LNCaP clone FGC (cell line): ENCODE measurements at regions not wholly inside any gene's neighbourhood (a gene's known extent, or its start where the extent isn't known, plus 50 kb on each side); places are given as distances from the start of the nearest gene placed in this dataset.
A peak's percentile ranks its signal among the peaks of the same experiment; 100 is the strongest.

Experiments
- DNase-seq: peaks from one replicate; pipeline ENCODE4 v3.0.0-alpha.2; 2011; ENCODE audit warnings: low read depth
- H3K4me3 ChIP-seq: 2 replicates; pipeline ENCODE4 v1.5.1; 2011; ENCODE audit warnings: mild to moderate bottlenecking, low read depth, low read length, control low read depth
- TF ChIP-seq, protein P1 (sequence below): IDR thresholded peaks from 2 replicates; pipeline ENCODE4 v1.5.1; 2012; ENCODE audit warnings: mild to moderate bottlenecking; ENCODE audit not compliant: control insufficient read depth, insufficient read depth; ENCODE audit errors: extremely low read depth

DNA sequence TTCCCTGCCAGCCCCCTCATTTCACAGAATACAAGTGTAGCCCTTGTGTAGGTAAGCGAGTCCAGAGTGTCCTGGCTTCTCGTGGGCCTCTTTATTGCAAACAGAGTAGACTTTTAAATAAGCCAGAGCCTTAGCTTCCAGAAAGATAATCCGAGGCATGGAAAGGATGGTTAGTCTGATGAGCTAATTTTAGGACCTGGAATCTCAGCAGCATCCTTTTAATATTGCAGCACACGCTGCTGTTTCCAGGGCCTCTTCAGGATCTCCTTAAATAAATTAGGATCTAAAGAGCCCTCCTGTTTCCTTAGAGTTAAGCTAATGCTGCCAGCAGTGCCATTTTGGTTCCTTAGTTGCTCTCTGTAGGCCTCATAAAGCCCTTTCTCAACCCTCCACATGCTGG, 99.2 kb downstream of the RFC3 start:
- TF ChIP-seq, protein P1, sequence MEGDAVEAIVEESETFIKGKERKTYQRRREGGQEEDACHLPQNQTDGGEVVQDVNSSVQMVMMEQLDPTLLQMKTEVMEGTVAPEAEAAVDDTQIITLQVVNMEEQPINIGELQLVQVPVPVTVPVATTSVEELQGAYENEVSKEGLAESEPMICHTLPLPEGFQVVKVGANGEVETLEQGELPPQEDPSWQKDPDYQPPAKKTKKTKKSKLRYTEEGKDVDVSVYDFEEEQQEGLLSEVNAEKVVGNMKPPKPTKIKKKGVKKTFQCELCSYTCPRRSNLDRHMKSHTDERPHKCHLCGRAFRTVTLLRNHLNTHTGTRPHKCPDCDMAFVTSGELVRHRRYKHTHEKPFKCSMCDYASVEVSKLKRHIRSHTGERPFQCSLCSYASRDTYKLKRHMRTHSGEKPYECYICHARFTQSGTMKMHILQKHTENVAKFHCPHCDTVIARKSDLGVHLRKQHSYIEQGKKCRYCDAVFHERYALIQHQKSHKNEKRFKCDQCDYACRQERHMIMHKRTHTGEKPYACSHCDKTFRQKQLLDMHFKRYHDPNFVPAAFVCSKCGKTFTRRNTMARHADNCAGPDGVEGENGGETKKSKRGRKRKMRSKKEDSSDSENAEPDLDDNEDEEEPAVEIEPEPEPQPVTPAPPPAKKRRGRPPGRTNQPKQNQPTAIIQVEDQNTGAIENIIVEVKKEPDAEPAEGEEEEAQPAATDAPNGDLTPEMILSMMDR, result no peak
- DNase-seq, result no peak
- H3K4me3 ChIP-seq, result no peak overlapping the region

DNA sequence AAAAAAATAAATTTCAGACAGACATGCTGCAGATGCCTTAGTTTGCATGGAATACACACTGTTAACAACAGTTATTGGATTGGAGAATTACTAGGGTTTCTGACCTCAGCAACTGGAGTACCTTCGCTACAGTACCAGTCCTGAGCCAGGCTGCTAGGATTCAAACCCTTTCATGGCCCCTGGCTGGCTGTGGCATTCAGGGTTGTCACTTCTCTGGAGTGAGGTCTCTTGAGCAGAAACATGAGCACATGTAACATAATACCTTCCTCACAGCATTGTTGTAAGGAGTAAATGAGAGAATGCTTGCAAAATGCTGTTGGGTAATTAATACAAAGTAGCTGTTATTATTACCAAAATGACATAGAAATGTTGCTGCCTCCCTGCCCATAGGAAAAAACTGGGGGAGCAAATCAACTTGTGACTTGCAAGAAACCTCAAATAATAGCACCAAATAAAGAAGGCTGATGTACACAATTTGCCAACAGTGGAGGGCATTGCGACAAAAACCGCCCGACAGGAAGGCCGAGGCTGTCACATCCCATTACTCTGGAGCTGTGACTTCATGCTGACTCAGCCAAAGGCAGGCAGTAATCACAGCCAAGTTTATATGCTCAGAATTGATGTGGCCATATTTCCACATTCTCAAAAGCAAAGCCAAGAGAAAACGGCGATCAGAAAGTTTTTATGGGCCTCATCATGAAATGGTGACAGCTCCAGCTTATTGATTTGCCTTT, 100.4 kb downstream of the RFC3 start:
- no peak for DNase-seq
- TF ChIP-seq, protein P1, result no peak
- H3K4me3 ChIP-seq, result no peak overlapping the region

DNA sequence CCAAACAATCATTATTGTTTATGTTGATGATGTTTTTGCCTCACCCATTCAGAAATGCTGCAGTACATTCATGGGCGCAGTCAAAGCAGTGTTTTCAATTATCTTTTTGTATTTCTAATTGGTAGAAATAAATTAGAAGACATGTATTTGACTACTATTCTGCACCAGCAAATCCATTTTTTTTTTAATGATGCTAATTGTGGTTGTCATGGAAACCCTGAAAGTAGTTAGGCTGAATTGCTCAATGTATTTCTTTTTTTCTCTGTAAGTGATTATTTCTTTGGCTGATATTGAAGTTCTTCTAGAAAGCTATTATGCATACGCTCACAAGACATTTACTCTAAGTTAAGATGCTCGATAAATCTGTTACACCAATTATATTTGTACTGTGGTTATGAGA, 101.2 kb downstream of the RFC3 start:
- H3K4me3 ChIP-seq, result no peak overlapping the region
- DNase-seq, result no peak
- TF ChIP-seq, protein P1, result no peak

DNA sequence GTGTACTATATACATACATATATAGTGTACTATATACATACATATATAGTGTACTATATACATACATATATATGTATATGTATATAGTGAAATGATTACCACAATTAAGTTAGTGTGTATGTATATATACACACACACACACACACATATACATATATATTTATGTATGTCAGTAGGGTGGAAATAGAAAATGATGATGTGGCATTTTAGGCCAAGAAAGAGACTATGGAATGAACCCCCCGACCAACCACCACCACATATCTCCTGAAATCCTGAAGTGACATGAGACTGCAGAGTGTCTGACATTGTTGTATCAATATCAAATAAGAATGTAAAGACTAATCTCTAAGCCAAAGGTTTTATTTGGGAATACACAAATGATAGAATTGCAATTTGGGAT, 107.6 kb downstream of the RFC3 start:
- no peak overlapping the region for H3K4me3 ChIP-seq
- TF ChIP-seq, protein P1, result no peak
- DNase-seq, result no peak

DNA sequence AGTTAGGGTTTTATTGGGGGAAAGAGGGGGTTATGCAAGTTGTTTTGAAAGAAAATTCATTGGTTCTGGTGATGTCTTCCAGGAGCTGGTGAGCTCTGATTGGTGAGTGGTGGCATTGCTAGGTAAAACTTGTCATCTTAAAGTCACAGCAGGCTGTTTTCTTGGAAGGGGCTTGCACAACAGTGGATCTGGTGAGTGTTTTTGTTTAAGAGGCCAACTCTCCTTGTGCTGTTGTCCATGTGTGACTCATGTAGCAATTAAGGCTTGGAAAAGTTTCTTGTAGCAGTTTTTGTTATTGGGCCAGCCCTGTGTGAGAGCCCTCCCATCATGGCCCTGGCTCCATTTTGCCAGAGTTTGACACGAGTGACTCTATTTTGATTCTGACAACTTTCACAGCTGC, 109.4 kb downstream of the RFC3 start:
- H3K4me3 ChIP-seq, result no peak overlapping the region
- TF ChIP-seq, protein P1, result no peak
- DNase-seq, result no peak

DNA sequence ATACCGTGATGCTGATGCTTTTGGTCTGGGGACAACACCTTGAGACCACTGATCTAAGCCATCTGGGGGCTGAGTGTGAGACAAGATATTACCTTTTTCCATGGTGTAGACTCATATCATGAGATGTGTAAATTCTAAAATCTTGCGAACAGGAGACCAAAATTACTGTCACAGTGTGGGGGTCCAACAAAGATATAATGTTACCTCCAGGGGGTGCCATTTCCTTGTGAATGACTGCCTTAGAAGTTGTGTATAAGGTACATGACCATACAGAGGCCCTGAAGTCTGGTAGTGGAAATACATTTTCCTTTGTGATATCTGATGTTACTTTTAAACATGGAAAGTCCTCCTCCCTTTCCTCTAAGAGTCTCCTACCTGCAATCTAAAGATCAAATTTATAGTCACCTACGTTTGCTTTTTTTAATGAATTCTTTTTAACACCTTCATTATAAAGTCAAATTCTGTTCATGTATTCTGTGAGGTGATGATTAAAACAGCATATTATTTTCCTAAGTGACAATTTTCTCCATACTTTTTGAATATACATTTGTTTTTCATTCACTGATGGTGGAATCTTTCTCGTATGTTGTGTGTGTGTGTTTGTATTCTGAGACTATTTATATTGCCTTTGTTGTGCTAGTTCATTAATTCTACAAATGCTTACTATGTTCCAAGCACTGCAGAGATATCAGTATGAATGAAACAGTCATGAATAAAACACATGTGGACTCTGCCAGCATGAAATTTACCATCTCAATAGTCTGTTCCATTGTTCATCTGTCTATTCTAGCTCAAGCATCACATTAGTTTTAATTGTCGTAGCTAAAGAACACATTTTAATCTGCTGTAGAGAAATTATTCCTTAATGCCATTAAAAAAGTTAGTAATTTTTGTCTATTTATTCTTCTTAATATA, 113.7 kb downstream of the RFC3 start:
- no peak overlapping the region for H3K4me3 ChIP-seq
- TF ChIP-seq, protein P1, result peak; percentile 64
- no peak for DNase-seq
